Thyroid gland (tissue), 4 donors: ENCODE measurements at regions not wholly inside any gene's neighbourhood (a gene's known extent, or its start where the extent isn't known, plus 50 kb on each side); places are given as distances from the start of the nearest gene placed in this dataset.

Experiments
- CTCF ChIP-seq, 6 experiments: fragments of 200-600 bp in 3 of 6; fragments of 450-650 bp in 3 of 6; sonication (generic) in 3 of 6; IDR thresholded peaks; one replicate each; pipeline ENCODE4 v1.5.1; 2016 to 2019; ENCODE audit warnings: antibody characterized with exemption in 6 of 6, mild to moderate bottlenecking in 2 of 6, inconsistent platforms in 1 of 6, moderate library complexity in 1 of 6
- POLR2A ChIP-seq, 2 donors: fragments of 450-650 bp; IDR thresholded peaks; one replicate each; pipeline ENCODE4 v1.6.1; 2017; ENCODE audit warnings: antibody characterized with exemption in 2 of 2, mild to moderate bottlenecking in 2 of 2, moderate library complexity in 1 of 2

GRCh38 chr15:101122266-101122665 lies 129.6 kb downstream of the CHSY1 start:
- TF ChIP-seq CTCF (IDR thresholded peaks at IDR 0.05) (no peak), POLR2A (IDR thresholded peaks at IDR 0.05) (no peak)
